Cardiac muscle cell (in vitro differentiated cells and primary cell): ENCODE measurements at regions not wholly inside any gene's neighbourhood (a gene's known extent, or its start where the extent isn't known, plus 50 kb on each side); places are given as distances from the start of the nearest gene placed in this dataset.

ENCODE experiments used
- DNase-seq, 2 donors: peaks; one replicate each; pipeline versions ENCODE4 v3.0.0 to v3.0.0-alpha.2; 2010 to 2017; ENCODE audit warnings: low read depth in 1 of 2, low spot score in 1 of 2
- H3K27ac ChIP-seq: fragments of 200-600 bp; sonication (generic); 2 replicates; pipeline ENCODE4 v1.5.1; 2016
- H3K27me3 ChIP-seq: fragments of 200-600 bp; sonication (generic); 2 replicates; pipeline ENCODE4 v1.6.0; 2016; ENCODE audit warnings: control low read depth
- H3K36me3 ChIP-seq: fragments of 200-600 bp; sonication (generic); 2 replicates; pipeline ENCODE4 v1.5.1; 2016; ENCODE audit warnings: control low read depth
- H3K4me1 ChIP-seq: fragments of 200-600 bp; sonication (generic); 2 replicates; pipeline ENCODE4 v1.8.1; 2017; ENCODE audit warnings: low read depth, mild to moderate bottlenecking, mixed run types
- H3K4me3 ChIP-seq: fragments of 200-600 bp; sonication (generic); 2 replicates; pipeline ENCODE4 v1.5.1; 2016; ENCODE audit warnings: mild to moderate bottlenecking
- H3K9me3 ChIP-seq: fragments of 200-600 bp; sonication (generic); 2 replicates; pipeline ENCODE4 v1.5.1; 2017; ENCODE audit warnings: low read depth, mild to moderate bottlenecking, control low read depth
- TF ChIP-seq, protein P1 (sequence below): IDR thresholded peaks from 2 replicates; pipeline ENCODE4 v1.5.1; 2012; ENCODE audit warnings: low read depth, mild to moderate bottlenecking, low read length

DNA sequence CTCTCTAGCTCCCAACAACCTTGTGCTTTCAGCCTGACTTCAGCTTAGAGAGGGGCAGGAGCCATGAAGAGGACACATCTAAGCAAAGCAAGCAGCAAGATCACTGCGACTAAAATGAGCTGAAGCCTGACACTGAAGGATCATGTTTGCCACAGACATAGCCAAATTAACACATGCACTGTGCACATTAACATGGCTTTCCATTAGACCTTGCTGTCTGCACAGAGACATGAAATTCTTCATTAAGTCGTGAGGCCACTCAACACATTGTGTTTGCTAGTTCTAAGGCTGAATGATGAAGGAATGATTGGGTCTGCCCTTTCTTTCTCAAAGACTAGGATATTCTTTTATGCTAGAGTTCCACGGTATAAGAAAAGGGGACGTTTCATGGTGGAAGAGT lies 558.3 kb upstream of the PSMD7 start:
- no peaks in the 10 kb centered on the region for H3K4me1 ChIP-seq
- H3K4me3 ChIP-seq, result no peak overlapping the region
- TF ChIP-seq, protein P1, sequence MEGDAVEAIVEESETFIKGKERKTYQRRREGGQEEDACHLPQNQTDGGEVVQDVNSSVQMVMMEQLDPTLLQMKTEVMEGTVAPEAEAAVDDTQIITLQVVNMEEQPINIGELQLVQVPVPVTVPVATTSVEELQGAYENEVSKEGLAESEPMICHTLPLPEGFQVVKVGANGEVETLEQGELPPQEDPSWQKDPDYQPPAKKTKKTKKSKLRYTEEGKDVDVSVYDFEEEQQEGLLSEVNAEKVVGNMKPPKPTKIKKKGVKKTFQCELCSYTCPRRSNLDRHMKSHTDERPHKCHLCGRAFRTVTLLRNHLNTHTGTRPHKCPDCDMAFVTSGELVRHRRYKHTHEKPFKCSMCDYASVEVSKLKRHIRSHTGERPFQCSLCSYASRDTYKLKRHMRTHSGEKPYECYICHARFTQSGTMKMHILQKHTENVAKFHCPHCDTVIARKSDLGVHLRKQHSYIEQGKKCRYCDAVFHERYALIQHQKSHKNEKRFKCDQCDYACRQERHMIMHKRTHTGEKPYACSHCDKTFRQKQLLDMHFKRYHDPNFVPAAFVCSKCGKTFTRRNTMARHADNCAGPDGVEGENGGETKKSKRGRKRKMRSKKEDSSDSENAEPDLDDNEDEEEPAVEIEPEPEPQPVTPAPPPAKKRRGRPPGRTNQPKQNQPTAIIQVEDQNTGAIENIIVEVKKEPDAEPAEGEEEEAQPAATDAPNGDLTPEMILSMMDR, result no peak
- H3K27ac ChIP-seq, result no peak overlapping the region
- H3K9me3 ChIP-seq, result no peaks in the 10 kb centered on the region
- DNase-seq, result no peak
- H3K27me3 ChIP-seq, result no peaks in the 10 kb centered on the region
- H3K36me3 ChIP-seq, result no peaks in the 10 kb centered on the region

DNA sequence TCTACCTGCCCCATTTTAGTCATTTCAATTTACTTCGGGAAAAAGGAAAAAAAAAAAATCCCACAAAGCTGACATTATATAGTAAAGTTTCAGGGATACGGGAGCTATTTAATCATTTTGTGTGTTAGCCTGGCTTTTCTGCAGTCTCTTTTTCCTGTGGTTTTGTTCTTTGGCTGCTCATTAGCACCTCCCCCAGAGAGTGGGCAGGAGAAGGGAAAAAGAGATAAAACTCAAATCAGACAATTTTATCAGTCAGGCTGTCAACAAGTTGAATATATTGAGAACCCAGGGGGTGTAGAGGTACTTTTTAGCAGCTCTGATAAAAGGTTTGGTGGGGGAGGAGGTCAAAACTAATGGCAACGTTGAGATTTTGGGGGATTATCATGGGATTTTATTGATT lies 559.0 kb upstream of the PSMD7 start:
- Histone ChIP-seq H3K9me3 (no peaks in the 10 kb centered on the region), H3K4me1 (no peaks in the 10 kb centered on the region)

DNA sequence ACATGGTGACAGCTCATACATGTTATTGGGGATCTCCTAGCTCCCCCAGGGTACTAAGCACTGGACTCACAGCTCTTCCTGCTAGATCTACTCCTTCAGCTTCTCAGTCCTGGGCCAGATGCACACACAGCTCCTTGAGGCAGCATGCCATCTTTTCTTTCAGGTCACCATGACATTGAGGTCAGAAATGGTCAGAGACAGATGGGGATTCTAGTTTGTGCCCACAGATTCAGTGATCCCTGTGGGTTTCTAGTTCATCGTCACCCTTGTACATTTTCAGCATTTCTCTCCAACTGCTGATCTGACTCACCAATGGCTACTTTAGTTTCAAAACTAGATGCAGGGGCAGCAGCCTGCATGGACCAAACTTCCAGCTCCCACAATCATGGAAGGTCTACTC lies 560.7 kb upstream of the PSMD7 start:
- Histone ChIP-seq H3K27ac (no peak overlapping the region), H3K27me3 (no peaks in the 10 kb centered on the region), H3K9me3 (no peaks in the 10 kb centered on the region), H3K4me1 (no peaks in the 10 kb centered on the region), H3K36me3 (no peaks in the 10 kb centered on the region), H3K4me3 (no peak overlapping the region)
- DNase-seq, result no peak
- TF ChIP-seq, protein P1, result no peak

More for the DNA sequence above, 559.0 kb upstream of the PSMD7 start:
- H3K27me3 ChIP-seq, result no peaks in the 10 kb centered on the region
- no peak overlapping the region for H3K27ac ChIP-seq
- H3K36me3 ChIP-seq, result no peaks in the 10 kb centered on the region
- no peak overlapping the region for H3K4me3 ChIP-seq
- TF ChIP-seq, protein P1, result no peak
- DNase-seq, result peak in 1 of 2 donors; percentile 0

DNA sequence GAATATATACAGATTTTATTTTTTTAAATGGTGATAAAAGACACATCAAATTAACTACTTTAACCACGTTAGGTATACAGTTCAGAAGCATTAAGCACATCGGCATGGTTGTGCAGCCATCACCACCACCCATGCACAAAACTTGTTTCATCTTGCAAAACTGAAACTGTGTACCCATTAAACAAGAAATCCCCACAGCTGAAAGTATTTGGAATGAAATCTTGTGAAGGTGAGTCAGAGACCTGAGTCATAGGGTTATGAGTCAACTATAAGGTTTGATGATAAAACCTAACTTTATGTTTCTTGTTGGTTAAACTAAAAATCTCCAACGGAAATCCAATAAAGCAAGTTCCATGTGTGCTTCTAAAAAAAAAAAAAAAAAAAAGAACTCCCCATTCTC lies 561.6 kb upstream of the PSMD7 start:
- no peaks in the 10 kb centered on the region for H3K9me3 ChIP-seq
- H3K4me3 ChIP-seq, result no peak overlapping the region
- H3K4me1 ChIP-seq, result no peaks in the 10 kb centered on the region
- H3K27ac ChIP-seq, result no peak overlapping the region
- no peaks in the 10 kb centered on the region for H3K36me3 ChIP-seq
- DNase-seq, result peak in 1 of 2 donors; percentile 44
- TF ChIP-seq, protein P1, result no peak
- H3K27me3 ChIP-seq, result no peaks in the 10 kb centered on the region

DNA sequence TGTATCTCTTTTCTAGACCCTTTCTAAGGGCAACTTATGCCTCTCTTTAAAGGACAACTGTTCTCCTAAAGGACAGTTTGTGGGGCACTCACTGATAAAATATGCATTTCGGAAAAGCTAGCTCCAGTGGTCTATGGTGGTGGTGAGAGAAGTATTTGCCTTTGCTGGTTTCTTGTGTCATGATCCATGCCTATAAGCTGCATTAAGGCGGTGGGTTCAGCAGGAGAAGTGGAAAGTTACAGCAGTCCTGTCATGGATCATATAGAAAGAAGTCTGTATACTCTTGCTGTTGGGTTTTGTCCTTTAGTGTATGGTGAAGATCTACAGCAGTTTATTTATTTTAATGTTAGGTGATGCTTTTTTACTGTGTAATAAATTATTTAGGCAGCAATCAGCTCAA lies 563.9 kb upstream of the PSMD7 start:
- H3K36me3 ChIP-seq, result no peaks in the 10 kb centered on the region
- no peaks in the 10 kb centered on the region for H3K9me3 ChIP-seq
- TF ChIP-seq, protein P1, result no peak
- DNase-seq, result no peak
- H3K4me3 ChIP-seq, result no peak overlapping the region
- H3K4me1 ChIP-seq, result no peaks in the 10 kb centered on the region
- no peak overlapping the region for H3K27ac ChIP-seq
- H3K27me3 ChIP-seq, result no peaks in the 10 kb centered on the region

DNA sequence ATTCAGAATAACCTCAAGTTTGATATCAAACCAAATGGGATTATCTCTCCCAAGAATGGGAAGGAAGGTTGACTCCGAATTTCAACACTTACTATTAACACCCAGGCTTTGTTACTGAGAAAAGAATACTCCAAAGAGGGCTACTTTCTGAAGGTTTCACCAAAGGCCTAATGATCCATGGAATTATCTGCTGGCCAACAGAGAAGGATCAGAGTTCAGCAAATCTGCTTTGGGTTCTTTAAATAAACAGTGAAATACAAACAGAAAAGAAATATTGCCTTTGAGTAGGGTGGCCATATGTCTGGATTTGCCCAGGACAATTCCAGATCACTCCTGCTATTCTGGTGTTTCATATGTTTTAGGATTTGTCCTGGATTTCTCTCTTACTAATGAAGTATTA lies 564.5 kb upstream of the PSMD7 start:
- Histone ChIP-seq H3K36me3 (no peaks in the 10 kb centered on the region), H3K27me3 (no peaks in the 10 kb centered on the region), H3K9me3 (no peaks in the 10 kb centered on the region), H3K4me3 (no peak overlapping the region), H3K4me1 (no peaks in the 10 kb centered on the region), H3K27ac (no peak overlapping the region)
- no peak for DNase-seq
- TF ChIP-seq, protein P1, result no peak
